ENCODE measurements at regions not wholly inside any gene's neighbourhood (a gene's known extent, or its start where the extent isn't known, plus 50 kb on each side); places are given as distances from the start of the nearest gene placed in this dataset.

DNA sequence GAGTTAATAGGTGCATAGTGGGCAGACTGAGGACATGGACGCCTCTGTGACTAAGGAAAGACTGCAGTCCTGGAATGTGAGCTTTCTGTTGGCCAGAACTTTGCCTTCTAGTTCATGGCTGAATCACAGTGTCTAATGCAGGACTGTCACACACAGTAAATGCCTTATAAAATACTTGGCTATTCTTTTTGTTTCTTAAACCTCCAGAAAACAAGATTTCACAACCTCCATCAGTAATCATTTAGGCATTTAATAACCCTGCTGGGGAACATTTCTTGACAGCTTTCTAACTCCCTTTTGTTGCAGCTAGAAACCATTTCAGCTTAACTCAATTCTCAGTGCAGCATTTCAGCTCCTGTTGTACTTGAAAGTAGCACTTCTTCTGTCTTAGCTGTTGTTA lies 335.8 kb upstream of the DDI1 start:
- Histone ChIP-seq H2AFZ (ENCODE audit: low read length) (no peak overlapping the region), H3F3A (ENCODE audit: low read length, unreplicated experiment) (no peaks in the 10 kb centered on the region), H3K79me2 (ENCODE audit: low read length) (no peaks in the 10 kb centered on the region), H3K4me3 (ENCODE audit: low read length) (no peak overlapping the region), H3K9me3 (ENCODE audit: low read length) (no peaks in the 10 kb centered on the region), H3K4me2 (ENCODE audit: low read length) (no peak overlapping the region), H3K4me1 (ENCODE audit: insufficient read depth, low read length) (peaks cover 3% of the 10 kb centered on the region; the same call in 1 of the 2 replicates), H3K27me3 (ENCODE audit: low read length) (no peaks in the 10 kb centered on the region), H3K36me3 (ENCODE audit: low read depth, low read length) (no peaks in the 10 kb centered on the region), H3K9me2 (replicated peaks; ENCODE audit: low read length) (no peaks in the 10 kb centered on the region), H3K27ac (ENCODE audit: low read length) (no peak overlapping the region), H4K20me1 (ENCODE audit: low read length) (no peaks in the 10 kb centered on the region), H3K9ac (ENCODE audit: low read length) (no peak overlapping the region)
- no TSS peak for BruUV-seq (replicated peaks)
- intact Hi-C loops (cut with micrococcal nuclease), result no loop called here
- peak; percentile 52 for DNase-seq
- POLR2A ChIA-PET (ENCODE audit: unreplicated experiment), result no interaction called here
- CTCF ChIA-PET, result no interaction called here
- ATAC-seq, result peak; percentile 57
- TF ChIP-seq, protein P1, sequence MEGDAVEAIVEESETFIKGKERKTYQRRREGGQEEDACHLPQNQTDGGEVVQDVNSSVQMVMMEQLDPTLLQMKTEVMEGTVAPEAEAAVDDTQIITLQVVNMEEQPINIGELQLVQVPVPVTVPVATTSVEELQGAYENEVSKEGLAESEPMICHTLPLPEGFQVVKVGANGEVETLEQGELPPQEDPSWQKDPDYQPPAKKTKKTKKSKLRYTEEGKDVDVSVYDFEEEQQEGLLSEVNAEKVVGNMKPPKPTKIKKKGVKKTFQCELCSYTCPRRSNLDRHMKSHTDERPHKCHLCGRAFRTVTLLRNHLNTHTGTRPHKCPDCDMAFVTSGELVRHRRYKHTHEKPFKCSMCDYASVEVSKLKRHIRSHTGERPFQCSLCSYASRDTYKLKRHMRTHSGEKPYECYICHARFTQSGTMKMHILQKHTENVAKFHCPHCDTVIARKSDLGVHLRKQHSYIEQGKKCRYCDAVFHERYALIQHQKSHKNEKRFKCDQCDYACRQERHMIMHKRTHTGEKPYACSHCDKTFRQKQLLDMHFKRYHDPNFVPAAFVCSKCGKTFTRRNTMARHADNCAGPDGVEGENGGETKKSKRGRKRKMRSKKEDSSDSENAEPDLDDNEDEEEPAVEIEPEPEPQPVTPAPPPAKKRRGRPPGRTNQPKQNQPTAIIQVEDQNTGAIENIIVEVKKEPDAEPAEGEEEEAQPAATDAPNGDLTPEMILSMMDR (conservative IDR thresholded peaks at IDR 0.05; ENCODE audit: low read depth, low read length), result no peak
- no peak for TF ChIP-seq EZH2phosphoT487 (IDR thresholded peaks at IDR 0.05; ENCODE audit: borderline replicate concordance, low read length)
- TF ChIP-seq EZH2 (IDR thresholded peaks at IDR 0.05; ENCODE audit: low read length, unreplicated experiment), result no peak

DNA sequence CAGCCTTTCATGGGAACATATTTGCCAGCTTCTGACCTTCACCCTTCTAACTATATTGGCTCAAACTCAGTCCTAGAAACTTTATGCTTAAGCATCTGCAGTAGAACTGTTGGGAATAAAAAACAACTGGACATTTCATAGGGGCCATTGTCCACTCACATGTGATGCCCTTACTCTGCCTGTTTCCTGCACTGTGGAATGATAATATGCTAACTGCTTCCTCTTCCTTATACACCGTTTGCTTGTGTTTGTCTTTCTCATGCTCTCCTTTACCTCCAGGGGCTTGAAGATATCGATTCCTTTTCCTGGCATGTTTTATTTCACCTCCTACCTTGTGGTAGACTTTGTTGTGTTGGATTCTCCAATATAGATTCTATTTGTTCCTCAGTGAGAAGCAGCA lies 333.0 kb upstream of the DDI1 start:
- POLR2A ChIA-PET (ENCODE audit: unreplicated experiment), result no interaction called here
- TF ChIP-seq, protein P1 (conservative IDR thresholded peaks at IDR 0.05; ENCODE audit: low read depth, low read length), result no peak
- TF ChIP-seq EZH2 (IDR thresholded peaks at IDR 0.05; ENCODE audit: low read length, unreplicated experiment) (no peak), EZH2phosphoT487 (IDR thresholded peaks at IDR 0.05; ENCODE audit: borderline replicate concordance, low read length) (no peak)
- CTCF ChIA-PET, result no interaction called here
- Histone ChIP-seq H3K4me3 (ENCODE audit: low read length) (no peak overlapping the region), H3K36me3 (ENCODE audit: low read depth, low read length) (no peaks in the 10 kb centered on the region), H3K27ac (ENCODE audit: low read length) (no peak overlapping the region), H3K4me2 (ENCODE audit: low read length) (no peak overlapping the region), H3K4me1 (ENCODE audit: insufficient read depth, low read length) (peaks cover 3% of the 10 kb centered on the region; the same call in 1 of the 2 replicates), H3F3A (ENCODE audit: low read length, unreplicated experiment) (no peaks in the 10 kb centered on the region), H2AFZ (ENCODE audit: low read length) (no peak overlapping the region), H3K9me3 (ENCODE audit: low read length) (no peaks in the 10 kb centered on the region), H3K27me3 (ENCODE audit: low read length) (peaks cover 10% of the 10 kb centered on the region; the same call in 1 of the 2 replicates), H3K9me2 (replicated peaks; ENCODE audit: low read length) (no peaks in the 10 kb centered on the region), H3K79me2 (ENCODE audit: low read length) (no peaks in the 10 kb centered on the region), H3K9ac (ENCODE audit: low read length) (no peak overlapping the region), H4K20me1 (ENCODE audit: low read length) (no peaks in the 10 kb centered on the region)
- DNase-seq, result no peak
- no TSS peak for BruUV-seq (replicated peaks)
- intact Hi-C loops (cut with micrococcal nuclease), result no loop called here
- ATAC-seq, result no peak

DNA sequence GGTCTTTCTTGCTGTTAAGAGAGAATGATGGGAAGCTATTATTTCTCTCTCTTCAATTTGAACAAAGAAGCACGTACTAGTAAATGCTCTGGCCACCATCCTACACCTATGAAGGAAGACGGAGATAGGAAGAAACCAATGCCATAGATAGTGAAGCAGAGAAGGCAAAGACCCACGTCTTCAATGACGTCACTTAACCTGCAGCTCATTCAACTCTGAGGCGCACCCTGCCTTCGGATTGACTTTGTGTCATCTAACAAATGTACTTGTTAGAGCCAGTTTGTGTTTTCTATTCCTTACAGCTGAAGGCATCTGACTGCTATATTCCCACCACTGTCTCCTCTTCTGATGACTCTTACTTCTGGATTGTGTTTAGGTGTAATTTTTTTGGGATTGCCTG lies 332.5 kb upstream of the DDI1 start:
- Histone ChIP-seq H3K9me2 (replicated peaks; ENCODE audit: low read length) (no peaks in the 10 kb centered on the region), H3K36me3 (ENCODE audit: low read depth, low read length) (no peaks in the 10 kb centered on the region), H3K9me3 (ENCODE audit: low read length) (no peaks in the 10 kb centered on the region), H3K79me2 (ENCODE audit: low read length) (no peaks in the 10 kb centered on the region), H3K4me1 (ENCODE audit: insufficient read depth, low read length) (peaks cover 3% of the 10 kb centered on the region; the same call in 1 of the 2 replicates), H3K4me3 (ENCODE audit: low read length) (no peak overlapping the region), H2AFZ (ENCODE audit: low read length) (no peak overlapping the region), H4K20me1 (ENCODE audit: low read length) (no peaks in the 10 kb centered on the region), H3K4me2 (ENCODE audit: low read length) (no peak overlapping the region), H3K9ac (ENCODE audit: low read length) (no peak overlapping the region), H3F3A (ENCODE audit: low read length, unreplicated experiment) (no peaks in the 10 kb centered on the region), H3K27me3 (ENCODE audit: low read length) (peaks cover 12% of the 10 kb centered on the region; the same call in 1 of the 2 replicates), H3K27ac (ENCODE audit: low read length) (no peak overlapping the region)
- ChIA-PET POLR2A (ENCODE audit: unreplicated experiment) (no interaction called here), CTCF (no interaction called here)
- BruUV-seq (replicated peaks), result no TSS peak
- DNase-seq (no peak), ATAC-seq (no peak)
- intact Hi-C loops (cut with micrococcal nuclease), result no loop called here
- TF ChIP-seq EZH2phosphoT487 (IDR thresholded peaks at IDR 0.05; ENCODE audit: borderline replicate concordance, low read length), result no peak
- no peak for TF ChIP-seq EZH2 (IDR thresholded peaks at IDR 0.05; ENCODE audit: low read length, unreplicated experiment)
- TF ChIP-seq, protein P1 (conservative IDR thresholded peaks at IDR 0.05; ENCODE audit: low read depth, low read length), result no peak
